IgD-negative memory B cell (primary cell): ENCODE measurements at regions not wholly inside any gene's neighbourhood (a gene's known extent, or its start where the extent isn't known, plus 50 kb on each side); places are given as distances from the start of the nearest gene placed in this dataset.
"Not testable (repeated sequence)": the region's sequence is repeated elsewhere in the genome, so short reads cannot be mapped to it uniquely, and the experiment has no call there.

Experiments used
- H3K27ac Mint-ChIP-seq, 3 donors: one replicate each; pipeline ENCODE4 v1.8.0; 2020 to 2022; ENCODE audit warnings: mild to moderate bottlenecking in 3 of 3, mixed read lengths in 3 of 3, moderate library complexity in 1 of 3
- H3K27me3 Mint-ChIP-seq: one replicate; pipeline ENCODE4 v1.8.0; 2021; ENCODE audit warnings: mixed read lengths
- H3K36me3 Mint-ChIP-seq: one replicate; pipeline ENCODE4 v1.8.0; 2020; ENCODE audit warnings: mild to moderate bottlenecking, mixed read lengths
- H3K4me1 Mint-ChIP-seq, 3 donors: one replicate each; pipeline ENCODE4 v1.8.0; 2020 to 2022; ENCODE audit warnings: mixed read lengths in 3 of 3, mild to moderate bottlenecking in 1 of 3
- H3K4me3 Mint-ChIP-seq, 4 donors: one replicate each; pipeline ENCODE4 v1.8.0; 2020 to 2022; ENCODE audit warnings: mild to moderate bottlenecking in 4 of 4, mixed read lengths in 4 of 4, moderate library complexity in 3 of 4
- H3K9me3 Mint-ChIP-seq, 3 donors: one replicate each; pipeline ENCODE4 v1.8.0; 2020 to 2021; ENCODE audit warnings: mixed read lengths in 3 of 3, mild to moderate bottlenecking in 1 of 3

DNA sequence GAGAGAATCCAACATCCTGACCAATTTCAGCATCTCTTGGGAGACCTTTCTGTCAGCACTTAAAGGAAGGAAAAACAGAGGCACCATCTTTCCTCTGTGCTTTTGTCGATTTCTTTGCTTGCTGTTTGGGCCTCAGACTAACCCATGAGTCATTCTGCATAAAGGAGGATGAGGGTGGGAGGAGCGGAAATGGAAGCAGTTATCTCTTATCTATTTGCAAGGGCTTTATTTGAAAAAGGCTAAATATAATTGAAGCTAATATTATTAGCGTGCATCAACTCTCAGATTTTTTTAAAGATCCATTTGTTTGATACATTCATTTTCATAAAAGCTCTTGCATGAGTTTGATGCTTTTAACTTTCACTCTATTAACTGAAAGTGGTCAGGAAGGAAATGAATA, 72.9 kb downstream of the ZNF622 start:
- Mint-ChIP-seq H3K9me3 (peaks cover 0 to 6% (median 0%) of the 10 kb centered on the region in 3 donors), H3K27ac (no peak overlapping the region), H3K4me1 (no peaks in the 10 kb centered on the region), H3K27me3 (no peaks in the 10 kb centered on the region), H3K4me3 (no peak overlapping the region), H3K36me3 (peaks cover 1% of the 10 kb centered on the region)

DNA sequence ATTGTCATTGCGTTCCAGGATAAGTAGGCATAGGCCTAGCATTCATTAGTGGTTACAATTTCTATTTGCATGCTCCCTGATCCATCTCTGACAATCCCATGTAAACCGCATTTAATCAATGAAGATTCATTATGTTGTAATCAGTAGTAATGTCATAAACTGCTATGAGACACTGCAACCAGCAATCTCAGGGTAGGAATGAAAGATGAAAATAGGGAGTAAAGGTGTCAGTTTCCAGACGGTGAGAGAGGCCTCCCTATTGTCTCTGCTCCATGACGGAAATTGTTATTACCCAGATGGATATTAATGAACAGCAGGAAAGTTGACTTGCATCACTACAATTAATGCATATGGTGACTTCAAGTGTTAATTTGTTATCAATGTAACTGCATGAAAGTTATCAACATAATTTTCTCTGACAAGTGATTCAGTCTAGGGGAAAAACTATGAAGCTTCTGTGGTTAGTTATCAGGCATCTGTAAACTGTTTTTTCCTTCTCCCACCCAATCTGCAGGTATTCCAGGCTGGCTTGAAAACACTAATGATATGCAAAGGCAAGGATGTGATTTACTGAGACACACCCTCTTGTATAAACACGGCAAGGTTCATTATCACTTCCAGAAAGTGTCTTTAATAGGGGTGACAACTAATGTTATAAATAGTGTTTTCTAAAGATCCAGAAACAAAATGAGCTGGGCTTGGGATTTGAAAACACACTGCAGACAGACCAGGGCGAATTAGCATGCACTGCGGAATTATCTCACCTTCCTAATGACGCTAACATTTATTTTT, 73.5 kb downstream of the ZNF622 start:
- Mint-ChIP-seq H3K36me3 (peaks cover 1% of the 10 kb centered on the region), H3K4me1 (no peaks in the 10 kb centered on the region), H3K27ac (no peak overlapping the region), H3K27me3 (no peaks in the 10 kb centered on the region), H3K9me3 (peaks cover 0 to 6% (median 0%) of the 10 kb centered on the region in 3 donors), H3K4me3 (no peak overlapping the region)

DNA sequence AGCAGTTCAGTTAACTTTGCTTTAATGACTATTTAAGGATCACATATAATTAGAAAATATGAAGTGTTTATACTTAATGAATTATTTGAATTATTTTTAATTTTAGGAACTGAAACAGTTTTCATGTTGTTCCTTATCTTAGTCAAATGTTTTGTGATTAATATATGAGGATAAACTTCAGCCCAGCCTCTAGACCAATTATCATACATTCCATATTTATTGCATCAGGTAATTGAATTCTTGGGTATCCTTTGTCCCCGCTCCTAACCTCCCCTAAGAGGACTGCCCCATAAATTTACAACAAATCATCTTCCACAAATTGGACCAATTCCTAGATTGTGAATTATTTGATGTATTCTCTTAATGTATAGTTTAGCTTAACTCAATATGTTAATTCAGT, 74.8 kb downstream of the ZNF622 start:
- Mint-ChIP-seq H3K27me3 (no peaks in the 10 kb centered on the region), H3K4me3 (no peak overlapping the region), H3K36me3 (peaks cover 1% of the 10 kb centered on the region), H3K9me3 (peaks cover 0 to 2% (median 0%) of the 10 kb centered on the region in 3 donors), H3K27ac (no peak overlapping the region), H3K4me1 (no peaks in the 10 kb centered on the region)

DNA sequence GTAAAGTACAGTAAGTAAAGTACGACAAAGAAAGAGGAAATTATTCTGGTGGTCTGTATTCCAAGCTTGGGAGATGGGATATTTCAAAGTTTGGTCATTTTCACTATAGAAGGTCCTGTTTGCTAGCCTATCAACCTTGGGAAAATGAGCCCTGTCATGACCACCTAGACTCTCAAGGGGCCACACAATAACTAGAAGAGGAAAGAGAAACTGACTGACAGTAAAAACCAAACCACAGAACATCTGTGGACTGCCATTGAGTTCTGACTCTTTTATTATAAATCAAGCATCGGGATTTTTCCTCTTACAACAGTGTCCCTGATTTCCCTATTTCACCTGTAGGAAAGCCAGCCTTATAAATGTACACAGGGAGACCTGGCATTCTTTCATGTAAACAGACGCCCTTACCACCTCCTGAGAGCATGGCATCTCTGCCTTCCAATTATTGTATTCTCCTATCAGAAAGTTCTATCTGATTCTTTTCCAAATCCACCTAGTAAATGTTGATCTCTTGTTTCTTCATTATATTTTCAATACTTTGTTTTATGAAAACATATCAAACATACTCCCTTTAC, 80.0 kb downstream of the ZNF622 start:
- H3K27ac Mint-ChIP-seq: no peak overlapping the region
- no peaks in the 10 kb centered on the region for H3K27me3 Mint-ChIP-seq
- H3K36me3 Mint-ChIP-seq: peaks cover 2% of the 10 kb centered on the region
- H3K4me1 Mint-ChIP-seq: no peaks in the 10 kb centered on the region
- H3K4me3 Mint-ChIP-seq: no peak overlapping the region
- no peaks in the 10 kb centered on the region for H3K9me3 Mint-ChIP-seq

DNA sequence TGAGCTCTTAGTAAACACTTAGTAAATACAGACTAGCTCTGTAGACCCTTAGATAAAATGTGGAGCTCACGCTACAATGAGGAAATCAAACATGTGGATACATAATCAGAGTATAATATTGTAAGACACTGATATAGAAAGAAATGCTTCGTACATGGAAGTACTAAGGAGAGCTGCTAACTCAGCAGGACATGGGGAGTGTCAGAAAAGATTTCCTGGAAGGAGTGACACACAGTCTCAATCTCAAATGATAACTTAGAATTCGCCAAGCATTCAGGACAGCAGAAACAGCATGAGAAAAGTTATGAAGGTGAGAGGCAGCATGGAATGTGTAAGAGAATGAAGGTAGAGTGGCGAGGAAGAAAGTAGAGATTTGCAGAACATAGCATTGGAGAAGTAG, 80.8 kb downstream of the ZNF622 start:
- Mint-ChIP-seq H3K27ac (no peak overlapping the region), H3K4me3 (no peak overlapping the region), H3K36me3 (peaks cover 2% of the 10 kb centered on the region), H3K4me1 (no peaks in the 10 kb centered on the region), H3K27me3 (no peaks in the 10 kb centered on the region), H3K9me3 (no peaks in the 10 kb centered on the region)

DNA sequence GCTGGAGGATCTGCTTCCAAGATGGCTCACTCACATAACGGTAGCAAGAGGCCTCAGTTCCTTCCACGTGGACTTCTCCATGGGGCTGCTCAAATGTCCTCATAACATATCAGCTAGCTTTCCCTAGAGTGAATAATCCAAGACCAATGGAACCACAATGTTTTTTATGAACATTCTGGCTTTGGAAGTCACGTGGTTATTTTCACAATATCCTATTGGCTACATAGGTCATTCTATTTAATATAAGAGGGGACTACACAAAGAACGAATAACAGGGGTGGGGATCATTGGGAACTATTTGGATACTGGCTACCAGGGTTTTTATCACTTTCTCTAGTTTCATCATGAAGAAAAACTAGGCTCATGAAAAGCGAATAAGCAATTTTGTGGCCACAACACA, 81.4 kb downstream of the ZNF622 start:
- H3K36me3 Mint-ChIP-seq: peaks cover 2% of the 10 kb centered on the region

DNA sequence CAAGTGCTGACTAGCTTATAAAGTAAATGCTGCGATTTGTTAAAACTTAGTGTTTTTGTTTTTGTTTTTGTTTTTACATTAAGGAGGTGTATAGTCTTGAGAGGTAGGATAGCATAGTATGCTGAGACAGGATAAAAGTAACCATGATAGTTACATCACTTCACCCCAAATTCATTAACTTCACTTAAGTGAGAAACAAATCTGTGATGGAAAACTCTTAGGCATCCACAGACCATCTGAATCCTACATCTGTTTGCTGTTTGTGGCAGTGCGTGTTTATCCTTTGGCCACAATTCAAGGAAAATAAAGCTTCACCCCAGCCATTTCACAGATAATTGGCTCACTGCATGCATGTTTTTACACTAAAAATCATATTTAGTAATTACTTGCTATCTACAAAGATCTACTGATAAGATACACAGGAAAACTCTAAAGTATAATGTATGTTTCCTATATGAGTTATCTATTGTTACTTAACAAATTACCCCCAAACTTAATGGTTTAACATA, 82.0 kb downstream of the ZNF622 start:
- no peaks in the 10 kb centered on the region for H3K9me3 Mint-ChIP-seq
- H3K27ac Mint-ChIP-seq: no peak overlapping the region
- H3K4me3 Mint-ChIP-seq: no peak overlapping the region
- no peaks in the 10 kb centered on the region for H3K4me1 Mint-ChIP-seq
- H3K36me3 Mint-ChIP-seq: peaks cover 2% of the 10 kb centered on the region
- H3K27me3 Mint-ChIP-seq: no peaks in the 10 kb centered on the region

More for the DNA sequence above, 81.4 kb downstream of the ZNF622 start:
- H3K27ac Mint-ChIP-seq: no peak overlapping the region
- no peak overlapping the region for H3K4me3 Mint-ChIP-seq
- no peaks in the 10 kb centered on the region for H3K4me1 Mint-ChIP-seq
- H3K9me3 Mint-ChIP-seq: no peaks in the 10 kb centered on the region
- H3K27me3 Mint-ChIP-seq: no peaks in the 10 kb centered on the region

DNA sequence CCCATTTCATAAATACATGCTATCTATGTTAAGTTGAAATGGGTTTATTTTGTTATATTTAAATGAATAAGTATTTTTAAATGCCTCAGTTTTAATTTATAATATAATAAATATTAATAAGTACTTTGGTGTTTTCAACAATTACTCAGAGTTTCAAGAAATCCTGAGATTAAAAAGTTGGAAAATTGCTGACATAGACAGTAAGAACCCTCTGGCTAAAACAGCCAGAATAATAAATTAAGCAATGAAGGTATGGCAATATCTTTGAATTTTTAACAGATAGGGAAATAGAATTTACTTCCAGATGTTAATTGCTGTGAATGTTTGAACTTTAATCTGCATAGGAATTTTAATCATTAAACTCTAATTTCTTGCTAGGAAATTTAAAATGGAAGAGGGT, 83.6 kb downstream of the ZNF622 start:
- no peaks in the 10 kb centered on the region for H3K9me3 Mint-ChIP-seq
- no peak overlapping the region for H3K4me3 Mint-ChIP-seq
- no peak overlapping the region for H3K27ac Mint-ChIP-seq
- no peaks in the 10 kb centered on the region for H3K4me1 Mint-ChIP-seq
- peaks cover 2% of the 10 kb centered on the region for H3K36me3 Mint-ChIP-seq
- H3K27me3 Mint-ChIP-seq: peaks cover 2% of the 10 kb centered on the region

DNA sequence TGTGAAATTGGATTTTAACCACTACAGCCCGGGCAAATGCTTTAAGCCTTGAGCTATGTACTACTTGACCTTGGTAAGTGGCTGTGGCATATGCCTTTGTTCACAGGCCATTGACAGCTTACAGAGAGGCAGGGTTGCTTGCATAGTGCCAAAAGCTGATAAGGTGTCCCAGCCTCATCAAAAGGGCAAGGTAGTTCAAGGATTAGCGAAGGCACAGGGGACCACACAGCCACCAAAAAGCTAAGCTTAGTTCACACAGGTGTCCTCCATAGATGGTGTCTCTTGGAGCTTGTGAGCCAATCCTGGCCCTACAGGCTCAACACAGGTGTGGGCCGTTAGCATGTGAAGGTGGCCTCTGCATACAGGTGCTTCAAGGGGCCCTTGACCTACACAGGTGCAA, 86.8 kb downstream of the ZNF622 start:
- H3K9me3 Mint-ChIP-seq: no peaks in the 10 kb centered on the region
- no peak overlapping the region for H3K4me3 Mint-ChIP-seq
- H3K4me1 Mint-ChIP-seq: no peaks in the 10 kb centered on the region
- peaks cover 2% of the 10 kb centered on the region for H3K27me3 Mint-ChIP-seq
- H3K36me3 Mint-ChIP-seq: peaks cover 2% of the 10 kb centered on the region
- no peak overlapping the region for H3K27ac Mint-ChIP-seq

DNA sequence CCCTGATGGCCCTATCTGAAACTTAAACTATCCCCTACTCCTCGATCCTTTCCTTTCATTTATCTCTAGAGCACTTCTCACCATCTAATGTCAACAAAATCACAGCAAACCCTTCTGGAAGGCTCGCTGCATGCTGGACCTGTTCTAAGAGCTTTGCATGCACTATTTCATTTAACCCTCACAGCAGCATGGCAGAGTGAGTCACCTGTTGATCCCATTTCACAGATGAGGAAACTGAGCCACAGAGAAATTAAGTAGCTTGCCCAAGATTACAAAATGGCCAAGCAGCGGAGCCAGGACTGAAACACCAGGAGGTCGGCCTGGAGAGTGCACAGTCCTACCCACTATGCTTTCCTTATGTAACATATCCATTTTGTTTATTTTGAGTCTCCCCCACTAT, 93.1 kb downstream of the ZNF622 start:
- no peaks in the 10 kb centered on the region for H3K4me1 Mint-ChIP-seq
- no peaks in the 10 kb centered on the region for H3K27me3 Mint-ChIP-seq
- H3K36me3 Mint-ChIP-seq: no peaks in the 10 kb centered on the region
- H3K9me3 Mint-ChIP-seq: peaks cover 0 to 5% (median 0%) of the 10 kb centered on the region in 3 donors
- no peak overlapping the region for H3K4me3 Mint-ChIP-seq
- no peak overlapping the region for H3K27ac Mint-ChIP-seq

DNA sequence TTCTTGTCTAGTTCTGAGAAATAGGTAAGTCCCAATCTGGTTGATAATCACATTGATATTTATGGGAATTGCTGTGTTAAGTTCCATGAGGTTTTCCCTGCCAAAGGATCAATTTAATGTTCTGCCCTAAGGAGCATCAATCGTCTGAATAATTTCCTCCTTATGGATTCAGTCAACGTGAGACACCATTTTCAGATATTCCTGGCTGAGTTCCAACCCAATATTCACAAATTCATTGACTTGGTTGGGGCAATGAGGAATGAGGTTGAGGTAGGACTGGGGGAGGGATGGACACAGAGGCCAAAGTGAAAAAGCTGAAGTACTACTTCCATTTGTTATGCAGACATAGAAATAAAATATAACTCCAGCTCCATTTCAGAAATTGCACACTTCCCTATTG, 99.1 kb downstream of the ZNF622 start:
- Mint-ChIP-seq H3K4me3 (no peak overlapping the region), H3K27me3 (no peaks in the 10 kb centered on the region), H3K4me1 (no peaks in the 10 kb centered on the region), H3K36me3 (no peaks in the 10 kb centered on the region), H3K27ac (no peak overlapping the region), H3K9me3 (peaks cover 0 to 16% (median 3%) of the 10 kb centered on the region in 3 donors)

DNA sequence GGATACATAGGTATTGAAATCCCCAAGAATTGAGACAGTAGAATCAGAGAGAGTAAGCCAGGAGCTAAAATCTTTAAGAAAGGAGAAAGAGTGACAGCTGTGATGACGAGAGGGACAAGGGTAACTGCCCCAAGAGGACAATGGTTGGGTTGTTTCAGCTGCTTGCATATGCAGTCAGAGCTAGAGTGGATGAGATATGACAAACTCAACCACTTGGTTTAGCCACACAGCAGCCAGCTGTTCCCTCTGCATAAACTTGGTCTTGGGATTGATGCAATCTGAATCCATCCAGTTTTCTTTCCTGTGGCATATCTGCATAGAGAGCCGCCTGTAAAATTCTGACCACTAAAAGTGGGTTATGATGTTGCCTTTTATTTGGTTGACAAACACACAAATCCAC, 100.7 kb downstream of the ZNF622 start:
- H3K27ac Mint-ChIP-seq: no peak overlapping the region
- H3K4me3 Mint-ChIP-seq: peak overlapping the region in 1 of 4 donors; percentile 1
- H3K36me3 Mint-ChIP-seq: no peaks in the 10 kb centered on the region
- no peaks in the 10 kb centered on the region for H3K27me3 Mint-ChIP-seq
- H3K4me1 Mint-ChIP-seq: no peaks in the 10 kb centered on the region
- peaks cover 2 to 15% (median 3%) of the 10 kb centered on the region in 3 donors for H3K9me3 Mint-ChIP-seq

DNA sequence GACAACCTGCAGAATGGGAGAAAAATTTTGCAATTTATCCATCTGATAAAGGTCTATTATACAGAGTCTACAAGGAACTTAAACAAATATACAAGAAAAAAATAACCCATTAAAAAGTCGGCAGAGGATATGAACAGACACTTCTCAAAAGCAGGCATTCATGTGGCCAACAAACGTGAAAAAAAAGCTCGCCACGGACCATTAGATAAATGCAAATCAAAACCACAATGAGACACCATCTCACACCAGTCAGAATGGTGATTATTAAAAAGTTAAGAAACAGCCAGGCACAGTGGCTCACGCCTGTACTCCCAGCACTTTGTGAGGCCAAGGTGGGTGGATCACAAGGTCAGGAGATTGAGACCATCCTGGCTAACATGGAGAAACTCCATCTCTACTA, 112.2 kb downstream of the ZNF622 start:
- peaks cover 2 to 15% (median 7%) of the 10 kb centered on the region in 3 donors for H3K9me3 Mint-ChIP-seq
- not testable (repeated sequence) for H3K27ac Mint-ChIP-seq, H3K27me3 Mint-ChIP-seq, H3K4me1 Mint-ChIP-seq, H3K4me3 Mint-ChIP-seq, H3K36me3 Mint-ChIP-seq

DNA sequence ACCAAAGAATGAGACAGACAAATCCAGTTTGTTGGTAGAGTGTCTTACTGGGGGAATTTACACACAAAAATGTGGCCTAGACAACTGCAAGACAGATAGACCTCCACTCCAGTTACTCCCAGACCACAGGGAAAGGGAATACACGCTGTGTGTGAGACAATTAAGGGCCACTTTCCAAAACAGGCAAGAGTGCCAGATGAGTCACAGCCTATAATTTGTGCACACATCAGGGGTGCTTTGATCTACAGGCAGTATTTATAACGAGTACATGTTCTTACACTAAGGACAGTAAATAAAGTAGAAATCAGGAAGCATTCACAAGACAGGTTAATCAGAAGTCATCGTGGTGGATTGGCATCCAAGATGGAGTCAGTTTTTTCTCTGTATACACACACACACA, 114.8 kb downstream of the ZNF622 start:
- H3K27ac Mint-ChIP-seq: peak overlapping the region in 1 of 3 donors; percentile 35
- no peak overlapping the region for H3K4me3 Mint-ChIP-seq
- H3K27me3 Mint-ChIP-seq: no peaks in the 10 kb centered on the region
- no peaks in the 10 kb centered on the region for H3K36me3 Mint-ChIP-seq
- peaks cover 5 to 6% (median 6%) of the 10 kb centered on the region in 3 donors for H3K9me3 Mint-ChIP-seq
- peaks cover 0 to 2% (median 1%) of the 10 kb centered on the region in 3 donors for H3K4me1 Mint-ChIP-seq

DNA sequence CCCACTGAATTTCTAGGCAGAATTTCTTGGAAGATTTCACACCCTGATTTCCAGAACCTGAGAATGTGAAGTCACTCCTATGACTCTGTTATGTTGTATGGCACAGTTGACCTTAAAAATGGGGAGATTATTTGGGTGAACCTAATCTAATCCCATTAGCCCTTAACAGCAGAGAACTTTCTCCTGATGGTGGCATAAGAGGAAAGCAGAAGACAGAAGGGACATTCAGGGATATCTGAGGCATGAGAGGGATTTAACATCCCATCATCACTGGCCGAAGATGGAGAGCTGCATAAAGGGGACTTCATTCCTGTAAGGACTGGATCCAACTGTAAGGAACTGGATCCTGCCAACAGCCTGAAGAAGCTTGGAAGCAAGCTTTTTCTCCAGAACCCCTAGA, 119.2 kb downstream of the ZNF622 start:
- Mint-ChIP-seq H3K36me3 (no peaks in the 10 kb centered on the region), H3K27me3 (no peaks in the 10 kb centered on the region), H3K4me3 (no peak overlapping the region), H3K4me1 (no peaks in the 10 kb centered on the region), H3K9me3 (peaks cover 3 to 12% (median 6%) of the 10 kb centered on the region in 3 donors), H3K27ac (no peak overlapping the region)

DNA sequence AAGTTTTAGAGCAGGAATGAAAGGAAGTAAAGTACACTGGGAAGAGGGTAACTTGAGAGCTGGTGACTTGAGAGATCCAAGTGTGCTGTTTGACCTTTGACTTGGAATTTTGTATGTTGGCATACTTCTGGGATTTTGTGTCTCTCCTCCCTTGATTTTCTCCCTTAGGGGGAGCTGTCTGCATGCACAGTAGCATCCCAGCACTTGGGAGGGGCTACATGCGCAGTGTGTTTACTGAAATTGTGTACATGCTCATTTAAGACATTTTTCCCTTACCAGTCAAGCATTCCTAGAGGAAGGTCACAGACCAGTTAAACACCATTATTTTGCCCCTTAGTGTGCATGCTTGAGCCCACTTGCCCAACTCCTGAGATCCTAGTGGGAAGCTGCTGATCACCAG, 120.1 kb downstream of the ZNF622 start:
- no peaks in the 10 kb centered on the region for H3K36me3 Mint-ChIP-seq
- no peaks in the 10 kb centered on the region for H3K27me3 Mint-ChIP-seq
- no peaks in the 10 kb centered on the region for H3K4me1 Mint-ChIP-seq
- H3K27ac Mint-ChIP-seq: no peak overlapping the region
- no peak overlapping the region for H3K4me3 Mint-ChIP-seq
- H3K9me3 Mint-ChIP-seq: peaks cover 3 to 12% (median 6%) of the 10 kb centered on the region in 3 donors
